SK-N-SH treated with all-trans-retinoic acid at 6 μM for 48 hours (cell line): ENCODE measurements at regions not wholly inside any gene's neighbourhood (a gene's known extent, or its start where the extent isn't known, plus 50 kb on each side); places are given as distances from the start of the nearest gene placed in this dataset.

Experiments used
- ATAC-seq: fragments of 200-7000 bp; cut with Tn5 transposase; 3 replicates; pipeline ENCODE4 v1.9.1; 2020; ENCODE audit warnings: mild to moderate bottlenecking, moderate library complexity
- ARNTL ChIP-seq: fragments of 450-650 bp; formaldehyde crosslinking; IDR thresholded peaks from 2 replicates; pipeline ENCODE4 v1.5.0; 2020; ENCODE audit warnings: low read depth, mild to moderate bottlenecking, moderate library complexity, borderline replicate concordance
- CREB5 ChIP-seq: fragments of 250-450 bp; sonication (Bioruptor Pico); IDR thresholded peaks from 2 replicates; pipeline ENCODE4 v1.5.1; 2020; ENCODE audit warnings: low read depth, mild to moderate bottlenecking, moderate library complexity
- ISL1 ChIP-seq: fragments of 250-450 bp; sonication (Bioruptor Pico); IDR thresholded peaks from 2 replicates; pipeline ENCODE4 v2.1.2; 2022; ENCODE audit warnings: mild to moderate bottlenecking, moderate library complexity
- OSR1 ChIP-seq: fragments of 250-450 bp; sonication (Bioruptor Pico); IDR thresholded peaks from 2 replicates; pipeline ENCODE4 v1.8.0; 2022; ENCODE audit warnings: moderate library complexity, mild to moderate bottlenecking, inconsistent platforms
- PATZ1 ChIP-seq: fragments of 250-450 bp; sonication (Bioruptor Pico); IDR thresholded peaks from 2 replicates; pipeline ENCODE4 v1.8.0; 2020; ENCODE audit warnings: mild to moderate bottlenecking, moderate library complexity, borderline replicate concordance
- PPARA ChIP-seq: fragments of 250-450 bp; sonication (Bioruptor Pico); IDR thresholded peaks from 2 replicates; pipeline ENCODE4 v1.5.0; 2020; ENCODE audit warnings: mild to moderate bottlenecking, borderline replicate concordance
- RARB ChIP-seq: fragments of 250-450 bp; sonication (Bioruptor Pico); IDR thresholded peaks from 2 replicates; pipeline ENCODE4 v1.8.0; 2021; ENCODE audit warnings: mild to moderate bottlenecking, moderate library complexity
- TCF4 ChIP-seq: fragments of 250-450 bp; sonication (Bioruptor Pico); IDR thresholded peaks from 2 replicates; pipeline ENCODE4 v1.8.0; 2021; ENCODE audit warnings: mild to moderate bottlenecking, moderate library complexity, borderline replicate concordance
- ZC3H10 ChIP-seq: fragments of 250-450 bp; sonication (Bioruptor Pico); IDR thresholded peaks from 2 replicates; pipeline ENCODE4 v1.5.1; 2021; ENCODE audit warnings: mild to moderate bottlenecking, moderate library complexity
- ZFP3 ChIP-seq: fragments of 250-450 bp; sonication (Bioruptor Pico); IDR thresholded peaks from 2 replicates; pipeline ENCODE4 v1.5.0; 2020; ENCODE audit warnings: mild to moderate bottlenecking, moderate library complexity
- ZFP30 ChIP-seq: fragments of 450-650 bp; formaldehyde crosslinking; IDR thresholded peaks from 2 replicates; pipeline ENCODE4 v1.5.0; 2022; ENCODE audit warnings: mild to moderate bottlenecking, moderate library complexity
- ZNF565 ChIP-seq: fragments of 450-650 bp; formaldehyde crosslinking; conservative IDR thresholded peaks from 2 replicates; pipeline ENCODE4 v1.5.0; 2020; ENCODE audit warnings: low read depth, mild to moderate bottlenecking, moderate library complexity
- ZNF8 ChIP-seq: fragments of 450-650 bp; formaldehyde crosslinking; IDR thresholded peaks from 2 replicates; pipeline ENCODE4 v1.5.0; 2020; ENCODE audit warnings: mild to moderate bottlenecking, moderate library complexity
- TF ChIP-seq, protein P1 (sequence below): fragments of 250-450 bp; sonication (Bioruptor Pico); IDR thresholded peaks from 2 replicates; pipeline ENCODE4 v1.8.0; 2021; ENCODE audit warnings: low read depth, mild to moderate bottlenecking, moderate library complexity, borderline replicate concordance
- TF ChIP-seq, protein P2 (sequence below): fragments of 250-450 bp; sonication (Bioruptor Pico); IDR thresholded peaks from 2 replicates; pipeline ENCODE4 v1.5.1; 2021; ENCODE audit warnings: mild to moderate bottlenecking, moderate library complexity
- TF ChIP-seq, protein P3 (sequence below): fragments of 250-450 bp; sonication (Bioruptor Pico); IDR thresholded peaks from 2 replicates; pipeline ENCODE4 v1.5.0; 2020; ENCODE audit warnings: mild to moderate bottlenecking, moderate library complexity

GRCh38 chr10:107453561-107453960 is 289.1 kb upstream of the SORCS1 start:
- TF ChIP-seq ZC3H10 (CRISPR knock-in tag) (no peak), ZNF8 (no peak), CREB5 (CRISPR knock-in tag) (no peak), PPARA (CRISPR knock-in tag) (no peak), PATZ1 (CRISPR knock-in tag) (no peak), ARNTL (CRISPR knock-in tag) (no peak)
- TF ChIP-seq, protein P1, sequence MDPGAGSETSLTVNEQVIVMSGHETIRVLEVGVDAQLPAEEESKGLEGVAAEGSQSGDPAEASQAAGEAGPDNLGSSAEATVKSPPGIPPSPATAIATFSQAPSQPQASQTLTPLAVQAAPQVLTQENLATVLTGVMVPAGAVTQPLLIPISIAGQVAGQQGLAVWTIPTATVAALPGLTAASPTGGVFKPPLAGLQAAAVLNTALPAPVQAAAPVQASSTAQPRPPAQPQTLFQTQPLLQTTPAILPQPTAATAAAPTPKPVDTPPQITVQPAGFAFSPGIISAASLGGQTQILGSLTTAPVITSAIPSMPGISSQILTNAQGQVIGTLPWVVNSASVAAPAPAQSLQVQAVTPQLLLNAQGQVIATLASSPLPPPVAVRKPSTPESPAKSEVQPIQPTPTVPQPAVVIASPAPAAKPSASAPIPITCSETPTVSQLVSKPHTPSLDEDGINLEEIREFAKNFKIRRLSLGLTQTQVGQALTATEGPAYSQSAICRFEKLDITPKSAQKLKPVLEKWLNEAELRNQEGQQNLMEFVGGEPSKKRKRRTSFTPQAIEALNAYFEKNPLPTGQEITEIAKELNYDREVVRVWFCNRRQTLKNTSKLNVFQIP = no peak
- TF ChIP-seq, protein P2, sequence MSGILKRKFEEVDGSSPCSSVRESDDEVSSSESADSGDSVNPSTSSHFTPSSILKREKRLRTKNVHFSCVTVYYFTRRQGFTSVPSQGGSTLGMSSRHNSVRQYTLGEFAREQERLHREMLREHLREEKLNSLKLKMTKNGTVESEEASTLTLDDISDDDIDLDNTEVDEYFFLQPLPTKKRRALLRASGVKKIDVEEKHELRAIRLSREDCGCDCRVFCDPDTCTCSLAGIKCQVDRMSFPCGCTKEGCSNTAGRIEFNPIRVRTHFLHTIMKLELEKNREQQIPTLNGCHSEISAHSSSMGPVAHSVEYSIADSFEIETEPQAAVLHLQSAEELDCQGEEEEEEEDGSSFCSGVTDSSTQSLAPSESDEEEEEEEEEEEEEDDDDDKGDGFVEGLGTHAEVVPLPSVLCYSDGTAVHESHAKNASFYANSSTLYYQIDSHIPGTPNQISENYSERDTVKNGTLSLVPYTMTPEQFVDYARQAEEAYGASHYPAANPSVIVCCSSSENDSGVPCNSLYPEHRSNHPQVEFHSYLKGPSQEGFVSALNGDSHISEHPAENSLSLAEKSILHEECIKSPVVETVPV (CRISPR knock-in tag) = no peak
- TF ChIP-seq, all 23 proteins: peak for 0
- no peak for ATAC-seq

DNA sequence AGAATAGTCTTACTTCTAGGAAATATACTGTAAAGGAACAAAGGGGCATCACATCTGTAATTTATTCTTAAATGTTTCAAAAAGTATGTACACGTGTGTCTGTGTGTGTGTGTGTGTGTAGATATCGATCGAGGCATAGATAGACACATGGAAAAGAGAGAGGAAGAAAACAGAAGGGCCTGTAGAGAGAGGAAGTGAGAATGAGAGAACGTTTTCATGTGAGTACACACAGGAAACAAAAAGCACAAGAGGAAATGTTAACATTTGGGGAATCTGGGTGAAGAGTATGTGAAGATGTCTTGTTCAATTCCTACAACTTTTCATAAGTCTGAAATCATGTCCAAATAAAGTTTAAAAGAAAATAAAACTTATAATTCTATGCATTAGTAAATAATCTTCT is 286.5 kb upstream of the SORCS1 start:
- TF ChIP-seq, protein P3, sequence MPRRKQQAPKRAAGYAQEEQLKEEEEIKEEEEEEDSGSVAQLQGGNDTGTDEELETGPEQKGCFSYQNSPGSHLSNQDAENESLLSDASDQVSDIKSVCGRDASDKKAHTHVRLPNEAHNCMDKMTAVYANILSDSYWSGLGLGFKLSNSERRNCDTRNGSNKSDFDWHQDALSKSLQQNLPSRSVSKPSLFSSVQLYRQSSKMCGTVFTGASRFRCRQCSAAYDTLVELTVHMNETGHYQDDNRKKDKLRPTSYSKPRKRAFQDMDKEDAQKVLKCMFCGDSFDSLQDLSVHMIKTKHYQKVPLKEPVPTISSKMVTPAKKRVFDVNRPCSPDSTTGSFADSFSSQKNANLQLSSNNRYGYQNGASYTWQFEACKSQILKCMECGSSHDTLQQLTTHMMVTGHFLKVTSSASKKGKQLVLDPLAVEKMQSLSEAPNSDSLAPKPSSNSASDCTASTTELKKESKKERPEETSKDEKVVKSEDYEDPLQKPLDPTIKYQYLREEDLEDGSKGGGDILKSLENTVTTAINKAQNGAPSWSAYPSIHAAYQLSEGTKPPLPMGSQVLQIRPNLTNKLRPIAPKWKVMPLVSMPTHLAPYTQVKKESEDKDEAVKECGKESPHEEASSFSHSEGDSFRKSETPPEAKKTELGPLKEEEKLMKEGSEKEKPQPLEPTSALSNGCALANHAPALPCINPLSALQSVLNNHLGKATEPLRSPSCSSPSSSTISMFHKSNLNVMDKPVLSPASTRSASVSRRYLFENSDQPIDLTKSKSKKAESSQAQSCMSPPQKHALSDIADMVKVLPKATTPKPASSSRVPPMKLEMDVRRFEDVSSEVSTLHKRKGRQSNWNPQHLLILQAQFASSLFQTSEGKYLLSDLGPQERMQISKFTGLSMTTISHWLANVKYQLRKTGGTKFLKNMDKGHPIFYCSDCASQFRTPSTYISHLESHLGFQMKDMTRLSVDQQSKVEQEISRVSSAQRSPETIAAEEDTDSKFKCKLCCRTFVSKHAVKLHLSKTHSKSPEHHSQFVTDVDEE = no peak
- TF ChIP-seq ARNTL (CRISPR knock-in tag) (no peak), PPARA (CRISPR knock-in tag) (no peak), ZFP3 (CRISPR knock-in tag) (no peak), ZNF565 (no peak), OSR1 (no peak), RARB (CRISPR knock-in tag) (no peak), ZFP30 (CRISPR knock-in tag) (no peak), CREB5 (CRISPR knock-in tag) (no peak), TCF4 (CRISPR knock-in tag) (no peak), ISL1 (CRISPR knock-in tag) (no peak)
- TF ChIP-seq, protein P2 (CRISPR knock-in tag) = no peak
- no peak for ATAC-seq

GRCh38 chr10:107450056-107450455 is 285.6 kb upstream of the SORCS1 start:
- TF ChIP-seq ZNF8 = no peak
- TF ChIP-seq TCF4 (CRISPR knock-in tag) = no peak
- ATAC-seq = no peak
